Hepatocyte (in vitro differentiated cells): ENCODE measurements at regions not wholly inside any gene's neighbourhood (a gene's known extent, or its start where the extent isn't known, plus 50 kb on each side); places are given as distances from the start of the nearest gene placed in this dataset.

Experiments
- CTCF ChIP-seq: fragments of 200-600 bp; sonication (generic); IDR thresholded peaks from 2 replicates; pipeline ENCODE4 v1.5.1; 2016; ENCODE audit warnings: antibody characterized with exemption, mild to moderate bottlenecking; ENCODE audit not compliant: poor library complexity
- EZH2 ChIP-seq: fragments of 200-600 bp; sonication (generic); IDR thresholded peaks from 2 replicates; pipeline ENCODE4 v1.6.1; 2016; ENCODE audit warnings: antibody characterized with exemption, mild to moderate bottlenecking, borderline replicate concordance

DNA sequence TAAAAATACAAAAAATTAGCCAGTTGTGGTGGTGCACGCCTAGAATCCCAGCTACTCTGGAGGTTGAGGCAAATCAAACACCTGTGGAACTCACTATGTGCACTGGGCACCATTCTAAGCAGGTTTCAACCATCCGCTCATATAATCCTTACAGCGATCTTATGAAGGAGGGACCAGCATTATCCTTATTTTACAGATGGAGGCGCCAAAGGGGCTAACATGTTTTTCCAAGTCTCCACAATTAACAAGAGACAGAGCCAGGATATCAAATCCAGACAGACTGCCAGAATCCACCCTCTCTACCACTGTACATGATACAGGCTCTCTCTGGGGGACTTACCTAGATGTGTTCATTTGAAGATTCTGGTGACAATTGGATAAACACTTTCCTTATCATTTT, 479.0 kb downstream of the XYLT1 start:
- TF ChIP-seq CTCF = no peak
- TF ChIP-seq EZH2 = no peak
